ENCODE measurements at regions not wholly inside any gene's neighbourhood (a gene's known extent, or its start where the extent isn't known, plus 50 kb on each side); places are given as distances from the start of the nearest gene placed in this dataset.

- Mint-ChIP-seq H3K27ac (no peak overlapping the region), H3K4me3 (no peak overlapping the region), H3K4me1 (no peaks in the 10 kb centered on the region), H3K36me3 (ENCODE audit: low read depth) (no peaks in the 10 kb centered on the region), H3K27me3 (ENCODE audit: low read depth) (no peaks in the 10 kb centered on the region), H3K9me3 (peaks cover 9% of the 10 kb centered on the region)
- TF ChIP-seq CTCF (IDR thresholded peaks at IDR 0.05; ENCODE audit: unreplicated experiment in 3 of 3): no peak
These were observed 91.3 kb upstream of the ABI1 start for GRCh38 chr10:26952094-26952493.

GRCh38 chr10:26951650-26952049 is 90.9 kb upstream of the ABI1 start:
- H3K36me3 Mint-ChIP-seq (ENCODE audit: low read depth): no peaks in the 10 kb centered on the region
- no peak overlapping the region for H3K4me3 Mint-ChIP-seq
- no peaks in the 10 kb centered on the region for H3K4me1 Mint-ChIP-seq
- H3K27me3 Mint-ChIP-seq (ENCODE audit: low read depth): no peaks in the 10 kb centered on the region
- H3K9me3 Mint-ChIP-seq: peaks cover 9% of the 10 kb centered on the region
- no peak for TF ChIP-seq CTCF (IDR thresholded peaks at IDR 0.05; ENCODE audit: unreplicated experiment in 3 of 3)
- no peak overlapping the region for H3K27ac Mint-ChIP-seq

GRCh38 chr10:26950934-26951333 is 90.2 kb upstream of the ABI1 start:
- H3K36me3 Mint-ChIP-seq (ENCODE audit: low read depth): no peaks in the 10 kb centered on the region
- H3K4me1 Mint-ChIP-seq: no peaks in the 10 kb centered on the region
- no peak overlapping the region for H3K4me3 Mint-ChIP-seq
- no peak overlapping the region for H3K27ac Mint-ChIP-seq
- TF ChIP-seq CTCF (IDR thresholded peaks at IDR 0.05; ENCODE audit: unreplicated experiment in 3 of 3): no peak
- H3K9me3 Mint-ChIP-seq: peaks cover 9% of the 10 kb centered on the region
- H3K27me3 Mint-ChIP-seq (ENCODE audit: low read depth): no peaks in the 10 kb centered on the region

GRCh38 chr10:26946102-26946811 is 85.5 kb upstream of the ABI1 start:
- Mint-ChIP-seq H3K4me1 (no peaks in the 10 kb centered on the region), H3K4me3 (no peak overlapping the region), H3K27me3 (ENCODE audit: low read depth) (no peaks in the 10 kb centered on the region), H3K36me3 (ENCODE audit: low read depth) (no peaks in the 10 kb centered on the region), H3K27ac (no peak overlapping the region), H3K9me3 (peaks cover 9% of the 10 kb centered on the region)
- TF ChIP-seq CTCF (IDR thresholded peaks at IDR 0.05; ENCODE audit: unreplicated experiment in 3 of 3): no peak

- TF ChIP-seq CTCF (IDR thresholded peaks at IDR 0.05; ENCODE audit: unreplicated experiment in 3 of 3): no peak
- H3K4me3 Mint-ChIP-seq: no peak overlapping the region
- H3K27ac Mint-ChIP-seq: no peak overlapping the region
- H3K4me1 Mint-ChIP-seq: peaks cover 10% of the 10 kb centered on the region
- no peaks in the 10 kb centered on the region for H3K36me3 Mint-ChIP-seq (ENCODE audit: low read depth)
- no peaks in the 10 kb centered on the region for H3K9me3 Mint-ChIP-seq
- H3K27me3 Mint-ChIP-seq (ENCODE audit: low read depth): peaks cover 4% of the 10 kb centered on the region
These were observed 83.6 kb upstream of the ABI1 start for GRCh38 chr10:26944261-26944882.

DNA sequence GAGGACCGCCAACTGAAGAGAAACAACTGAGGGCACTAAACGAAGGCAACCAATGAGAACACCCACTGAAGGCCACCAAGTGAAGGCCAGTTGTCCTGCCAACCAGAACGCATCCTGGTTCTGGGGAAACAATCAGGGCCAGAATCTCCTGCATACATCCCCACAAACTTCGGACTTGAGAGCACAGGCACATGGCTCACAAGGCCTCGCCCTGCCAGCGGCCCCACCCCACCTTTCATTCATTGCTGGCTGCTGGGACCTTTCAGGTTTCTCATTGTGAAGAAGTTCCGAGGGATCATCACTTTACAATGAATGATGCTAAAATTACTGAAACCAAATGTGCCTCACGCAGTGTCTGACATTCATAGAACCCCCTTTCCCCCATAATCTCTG is 79.2 kb upstream of the ABI1 start:
- Mint-ChIP-seq H3K27ac (peak overlapping the region in 2 of 3 experiments; percentile 1 to 19), H3K4me1 (peaks cover 12% of the 10 kb centered on the region), H3K36me3 (ENCODE audit: low read depth) (no peaks in the 10 kb centered on the region), H3K4me3 (peak overlapping the region in 2 of 3 experiments; percentile 71 to 80), H3K27me3 (ENCODE audit: low read depth) (peaks cover 8% of the 10 kb centered on the region), H3K9me3 (no peaks in the 10 kb centered on the region)
- no peak for TF ChIP-seq CTCF (IDR thresholded peaks at IDR 0.05; ENCODE audit: unreplicated experiment in 3 of 3)

Data from nephron (organoid).